ENCODE measurements at regions not wholly inside any gene's neighbourhood (a gene's known extent, or its start where the extent isn't known, plus 50 kb on each side); places are given as distances from the start of the nearest gene placed in this dataset.

DNA sequence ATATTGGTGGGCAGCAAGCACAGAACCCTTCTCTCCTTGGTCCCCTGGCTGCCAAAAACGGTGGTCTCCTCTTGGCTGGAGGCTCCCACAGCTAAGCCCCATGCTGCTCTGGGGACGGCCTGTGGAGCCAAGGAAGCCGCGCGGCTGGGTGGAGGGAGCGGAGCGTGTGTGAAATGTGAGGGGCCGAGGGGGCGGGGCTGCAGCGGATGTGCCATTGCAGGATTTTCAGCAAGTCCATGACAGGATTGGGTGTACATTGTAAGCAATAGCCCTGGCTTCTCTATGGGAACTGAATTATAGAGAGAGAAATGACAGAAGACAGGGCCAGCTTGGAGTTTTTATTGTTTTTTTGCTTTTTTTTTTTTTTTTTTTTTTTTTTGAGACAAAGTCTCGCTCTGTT, 336.5 kb downstream of the DIRAS2 start:
- DNase-seq (ENCODE audit: low read depth) = no peak

DNA sequence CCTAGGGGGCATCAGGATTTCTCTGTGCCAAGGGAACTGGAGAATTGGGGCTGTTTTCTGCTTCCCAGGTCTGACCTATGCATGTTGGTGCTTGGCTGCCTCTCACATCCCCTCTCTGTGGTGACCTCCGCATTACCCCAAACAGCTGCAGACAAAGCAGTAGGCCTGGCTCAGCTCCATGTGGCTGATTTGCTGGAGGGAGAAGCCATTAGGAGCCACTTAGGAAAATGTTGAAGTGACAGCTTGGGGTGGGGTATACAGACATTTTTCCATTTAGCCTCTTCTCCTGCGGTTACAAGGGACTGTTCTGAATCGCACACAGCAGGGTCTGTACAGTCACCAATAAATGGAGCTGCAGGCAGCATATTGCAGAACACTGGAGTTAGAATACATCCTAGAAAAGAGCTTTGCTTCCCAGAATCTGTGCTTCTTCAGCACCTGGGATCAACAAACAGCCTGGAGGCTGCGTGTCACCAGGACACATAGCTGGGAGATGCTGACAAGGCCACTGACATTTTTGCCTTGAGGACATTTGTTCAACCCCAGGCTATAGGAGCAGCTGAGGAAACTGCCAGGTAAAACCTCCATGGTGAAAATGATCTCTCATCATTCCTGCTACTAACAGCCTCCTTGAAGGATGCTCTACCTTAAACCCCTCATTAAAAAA, 335.3 kb downstream of the DIRAS2 start:
- DNase-seq (ENCODE audit: low read depth) = no peak

DNA sequence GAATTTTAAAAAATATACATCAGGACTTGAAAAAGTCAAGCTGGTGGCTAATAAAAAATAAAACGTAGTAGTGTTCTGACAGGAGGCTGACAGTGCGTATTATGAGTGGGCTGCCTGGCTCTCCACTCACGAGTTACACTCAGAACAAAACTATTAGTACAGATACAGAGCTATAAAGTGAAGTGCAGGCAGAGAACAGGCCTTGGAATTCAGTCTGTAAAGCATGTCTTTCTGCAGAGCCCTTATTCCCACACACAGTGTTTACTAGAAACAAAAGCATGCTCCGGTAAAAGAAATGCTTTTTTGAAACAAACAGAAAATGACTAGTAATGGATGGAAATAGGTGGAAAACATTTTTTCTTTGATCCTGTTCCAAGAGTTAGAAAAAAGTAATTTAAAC, 334.7 kb downstream of the DIRAS2 start:
- no peak for DNase-seq (ENCODE audit: low read depth)

DNA sequence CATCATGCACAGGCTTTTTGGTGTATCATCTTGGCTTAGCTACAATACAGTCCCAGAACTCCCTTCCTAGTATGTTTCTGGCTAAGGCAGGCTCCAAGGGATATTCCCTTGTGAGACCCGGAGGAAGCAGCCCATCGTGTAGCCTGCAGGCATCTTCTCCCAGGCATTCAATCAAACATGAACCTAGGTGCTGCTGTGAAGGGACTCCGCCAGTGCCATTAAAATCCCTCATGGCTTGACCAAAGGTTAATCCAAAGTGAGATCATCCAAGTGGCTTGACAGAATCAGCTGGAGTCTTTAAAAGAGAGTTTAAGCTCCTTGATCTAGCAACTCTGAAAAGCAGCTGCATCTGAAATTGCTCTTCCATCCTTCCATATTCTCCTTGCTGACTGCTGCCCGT, 333.9 kb downstream of the DIRAS2 start:
- no peak for DNase-seq (ENCODE audit: low read depth)

DNA sequence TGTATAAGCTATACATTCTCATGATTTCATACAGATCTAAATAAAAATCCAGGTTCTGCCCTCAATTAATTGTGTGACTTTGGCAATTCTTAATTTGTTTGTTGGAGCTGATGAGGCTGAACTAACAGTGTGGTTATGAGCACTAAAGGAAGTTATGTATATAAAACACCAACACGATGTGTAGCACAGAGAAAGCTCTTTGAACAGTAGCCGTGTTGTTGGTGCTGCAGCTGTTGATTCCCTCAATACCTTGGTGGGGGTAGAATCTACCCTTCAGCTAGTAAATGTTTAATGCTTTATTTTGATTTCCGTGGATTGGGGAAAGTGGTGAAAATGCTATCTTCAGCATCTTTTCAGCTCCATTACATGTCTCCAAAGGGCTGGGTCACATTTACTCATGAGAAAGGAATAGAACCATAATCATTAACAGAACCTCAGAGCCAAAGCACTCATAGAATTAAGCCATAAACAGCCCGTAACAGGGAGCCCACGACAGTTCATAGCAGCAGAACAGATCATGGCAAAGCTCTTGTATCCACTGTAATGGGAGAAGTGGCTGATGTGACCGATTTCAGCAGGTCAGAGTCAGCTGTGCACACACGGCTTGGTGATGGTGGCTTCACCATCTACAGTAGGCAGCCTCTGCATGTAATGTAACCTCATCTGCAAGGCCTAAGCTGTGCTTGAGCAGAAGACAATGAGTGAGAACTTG, 332.7 kb downstream of the DIRAS2 start:
- no peak for DNase-seq (ENCODE audit: low read depth)

DNA sequence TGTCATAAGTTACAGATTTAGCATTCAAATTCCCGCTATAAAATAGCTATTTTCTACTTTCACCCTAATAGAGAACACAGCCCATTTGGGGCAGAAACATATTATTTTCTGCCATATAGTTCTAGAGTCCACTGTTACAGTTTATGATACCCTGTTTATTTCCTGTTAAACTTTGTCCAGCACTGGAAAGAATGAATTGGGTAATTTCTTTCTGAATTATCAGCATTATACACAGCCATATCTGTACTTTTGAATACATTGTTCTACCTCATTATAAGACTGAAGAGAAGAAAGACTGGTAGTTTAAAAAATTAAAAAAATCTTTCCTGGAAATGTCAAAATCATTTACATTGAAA, 332.1 kb downstream of the DIRAS2 start:
- DNase-seq (ENCODE audit: low read depth) = no peak

DNA sequence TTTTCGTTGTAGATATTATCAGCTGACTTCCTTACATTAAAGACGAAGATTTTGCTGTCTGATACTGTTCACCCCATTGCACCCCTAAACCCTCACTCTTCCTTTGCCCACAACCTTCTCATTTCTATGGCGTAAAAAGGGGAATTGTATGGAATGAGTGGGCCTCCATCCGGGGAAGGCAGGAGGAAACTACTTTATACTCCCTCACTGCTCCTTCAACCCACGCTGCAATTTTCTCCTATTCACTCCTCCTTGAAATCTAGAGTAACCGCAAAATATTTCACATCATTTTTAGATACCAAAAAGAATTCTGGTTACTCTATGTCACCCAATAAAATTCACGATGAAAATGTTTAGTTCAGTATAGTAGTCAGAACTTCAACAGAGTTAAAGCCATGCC, 330.8 kb downstream of the DIRAS2 start:
- no peak for DNase-seq (ENCODE audit: low read depth)

DNA sequence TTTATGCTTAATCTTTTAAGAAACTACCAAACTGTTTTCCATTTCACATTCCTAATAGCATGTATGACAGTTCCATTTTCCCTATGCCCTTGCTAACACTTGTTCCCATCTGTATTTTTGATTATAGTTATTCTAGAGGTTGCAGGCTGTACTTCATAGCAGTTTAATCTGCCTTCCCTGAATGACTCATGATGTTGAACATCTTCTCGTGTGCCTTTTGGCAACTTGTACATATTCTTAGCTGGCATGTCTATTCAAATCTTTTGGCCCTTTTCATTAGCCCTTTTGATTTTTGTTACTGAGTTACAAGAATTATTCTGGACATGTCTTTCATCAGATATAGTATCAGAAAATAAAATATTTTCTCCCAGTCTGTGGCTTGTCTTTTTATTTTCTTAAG, 320.3 kb downstream of the DIRAS2 start:
- DNase-seq (ENCODE audit: low read depth) = no peak

DNA sequence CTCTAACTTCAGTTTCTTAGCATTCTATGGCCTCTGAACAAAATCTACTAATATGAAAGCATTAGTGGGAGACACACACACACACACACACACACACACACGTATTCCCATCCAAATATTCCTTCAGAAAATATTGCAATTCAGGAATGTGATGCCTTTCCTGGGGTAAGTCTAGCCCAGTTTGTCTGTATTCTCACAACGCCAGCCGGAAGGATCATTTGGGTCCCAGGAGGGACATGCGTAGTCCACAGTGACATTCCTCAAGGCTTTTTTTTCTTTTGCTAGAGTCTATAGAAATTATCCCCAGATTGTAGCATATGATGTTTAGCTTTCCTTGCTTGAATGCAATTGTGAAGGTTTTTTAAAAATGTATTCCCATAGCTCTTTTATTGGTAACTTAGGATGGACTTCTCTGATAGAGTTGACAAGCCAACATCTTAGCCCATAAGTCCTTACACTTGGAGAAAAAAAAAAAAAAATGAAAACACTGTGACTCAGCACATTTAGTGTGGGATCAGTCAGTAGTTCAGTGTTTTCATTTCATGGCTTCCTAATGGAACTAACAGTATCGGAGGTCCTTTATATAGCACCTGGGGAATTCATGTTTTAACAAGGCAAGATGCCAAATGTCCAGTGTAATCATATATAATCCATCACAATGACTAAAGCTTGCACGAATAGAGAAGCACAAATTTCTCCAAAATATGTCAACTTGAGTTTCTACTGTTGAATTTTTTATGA, 316.5 kb downstream of the DIRAS2 start:
- DNase-seq (ENCODE audit: low read depth) = no peak

DNA sequence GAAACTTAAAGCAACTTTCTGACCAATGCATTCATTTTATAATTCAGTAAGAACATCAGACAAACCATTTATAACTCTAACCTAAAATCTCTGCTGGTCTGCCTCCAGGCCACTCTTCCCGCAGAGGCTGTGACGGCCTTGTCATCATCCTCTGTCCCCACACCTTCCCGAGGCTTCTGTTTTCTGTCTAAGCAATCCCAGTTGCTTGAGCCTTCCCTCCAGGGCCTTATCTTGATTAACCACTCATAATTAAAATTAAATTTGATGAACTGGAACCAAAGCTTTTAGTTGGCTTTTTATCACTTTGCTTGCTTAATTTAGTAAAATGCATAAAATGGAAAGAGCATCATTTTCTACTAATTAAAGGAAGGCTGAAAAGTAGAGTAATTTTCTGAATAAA, 312.4 kb downstream of the DIRAS2 start:
- DNase-seq (ENCODE audit: low read depth) = no peak

DNA sequence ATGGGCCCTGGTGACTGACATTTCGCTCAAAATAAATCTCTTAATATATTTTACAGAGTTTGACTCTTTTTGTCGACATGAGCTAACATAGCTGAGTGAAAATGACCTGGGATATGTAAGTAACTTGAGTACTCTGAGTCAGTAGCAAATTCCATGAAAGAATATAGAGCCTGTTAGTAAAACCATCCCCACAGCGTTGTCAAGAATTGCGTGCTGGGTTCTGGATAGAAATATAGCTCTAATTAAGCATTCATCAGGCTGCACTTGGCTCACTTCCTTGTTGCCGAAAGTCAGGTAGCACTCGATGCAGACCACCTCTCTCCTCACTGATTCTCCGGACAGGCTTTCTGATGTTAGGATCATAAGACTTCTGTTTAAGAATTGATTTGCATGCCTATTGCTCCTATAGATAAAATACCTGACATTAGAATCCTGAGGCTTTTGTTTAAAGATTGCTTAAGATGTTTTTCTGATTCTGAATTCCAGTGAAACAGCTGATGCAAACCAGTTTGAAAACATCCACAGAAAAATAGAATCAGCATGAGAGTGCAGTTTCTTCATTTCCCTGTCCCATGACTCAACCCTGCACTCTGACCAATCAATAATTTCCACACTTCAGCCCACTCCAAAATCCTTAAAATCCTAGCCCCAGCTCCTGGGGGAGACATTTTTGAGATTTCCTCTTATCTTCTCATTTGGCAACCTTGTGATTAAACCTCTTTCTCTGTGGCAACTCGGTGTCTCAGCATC, 310.6 kb downstream of the DIRAS2 start:
- DNase-seq (ENCODE audit: low read depth) = no peak

DNA sequence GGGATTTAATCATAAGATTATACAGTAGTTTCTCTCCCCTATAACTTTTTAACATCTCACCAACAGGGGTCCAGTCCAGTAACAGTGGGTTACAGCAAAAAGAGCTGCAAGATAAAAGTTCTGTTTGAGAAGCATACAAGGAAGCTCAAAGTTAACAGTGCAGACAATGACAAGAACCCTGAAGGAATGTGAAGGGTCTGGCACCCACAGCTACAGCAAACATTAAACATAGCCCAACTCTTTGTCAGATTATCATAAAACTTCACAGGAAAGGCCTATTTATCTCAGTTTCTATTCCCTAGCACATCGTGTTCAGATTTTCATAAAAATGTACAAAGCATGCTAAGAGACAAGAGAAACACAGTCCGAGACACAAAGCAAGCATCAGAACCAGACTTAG, 309.4 kb downstream of the DIRAS2 start:
- no peak for DNase-seq (ENCODE audit: low read depth)

DNA sequence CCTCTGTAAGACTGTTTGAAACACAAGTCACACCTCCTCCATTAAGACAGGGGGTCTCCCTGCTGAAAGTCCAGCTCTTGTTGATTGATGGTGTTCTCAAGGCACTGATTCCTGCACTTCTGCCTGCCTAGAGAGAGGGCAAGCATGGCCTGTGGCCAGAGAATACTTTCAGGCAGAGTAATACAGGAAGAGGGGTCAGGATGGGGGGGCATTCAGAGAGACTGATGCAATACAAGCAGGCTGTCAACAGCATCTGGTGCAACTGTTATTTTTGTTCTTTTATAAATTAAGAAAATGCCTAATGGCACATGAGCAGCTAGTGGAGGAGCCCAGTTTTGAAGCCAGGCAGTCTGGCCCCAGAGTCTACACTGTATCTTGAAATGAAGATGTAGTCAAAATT, 302.2 kb downstream of the DIRAS2 start:
- no peak for DNase-seq (ENCODE audit: low read depth)

DNA sequence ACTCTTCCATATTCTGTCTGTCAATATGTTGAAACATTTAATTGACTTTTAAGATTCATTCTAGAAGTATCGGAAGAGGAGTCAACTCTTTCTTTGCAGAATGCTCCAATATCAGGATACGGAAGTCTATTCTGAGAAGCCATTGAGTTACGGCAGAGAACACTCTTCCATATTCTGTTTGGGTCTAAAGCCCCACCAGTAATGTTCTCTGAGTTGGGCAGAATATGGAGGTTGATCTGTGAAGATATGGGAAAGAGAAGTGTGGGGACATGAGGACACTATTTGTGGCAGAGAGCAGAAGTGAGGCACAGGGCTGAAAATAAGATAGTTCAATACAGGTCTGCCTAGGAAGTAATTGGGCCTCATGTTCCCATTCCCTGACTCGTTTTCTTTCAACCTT, 300.0 kb downstream of the DIRAS2 start:
- no peak for DNase-seq (ENCODE audit: low read depth)

DNA sequence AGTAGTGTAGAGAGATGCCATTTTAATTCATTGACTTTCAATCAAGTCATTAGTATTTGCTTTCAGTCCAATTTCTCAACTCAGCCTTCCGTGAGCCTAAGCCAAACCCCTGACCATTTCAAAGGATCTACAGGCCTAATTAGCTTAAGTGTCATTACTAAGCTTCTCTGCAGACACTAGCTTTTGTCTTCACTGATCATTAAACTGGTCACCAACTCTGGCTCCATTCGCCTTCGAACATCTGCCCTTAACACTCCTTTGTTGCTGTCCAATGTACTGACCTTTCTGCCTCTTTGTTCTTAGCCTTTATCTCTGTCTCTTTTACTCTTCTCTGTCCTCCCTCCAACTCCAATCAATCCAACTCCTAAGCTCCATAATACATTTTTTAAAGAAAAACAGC, 299.3 kb downstream of the DIRAS2 start:
- no peak for DNase-seq (ENCODE audit: low read depth)

DNA sequence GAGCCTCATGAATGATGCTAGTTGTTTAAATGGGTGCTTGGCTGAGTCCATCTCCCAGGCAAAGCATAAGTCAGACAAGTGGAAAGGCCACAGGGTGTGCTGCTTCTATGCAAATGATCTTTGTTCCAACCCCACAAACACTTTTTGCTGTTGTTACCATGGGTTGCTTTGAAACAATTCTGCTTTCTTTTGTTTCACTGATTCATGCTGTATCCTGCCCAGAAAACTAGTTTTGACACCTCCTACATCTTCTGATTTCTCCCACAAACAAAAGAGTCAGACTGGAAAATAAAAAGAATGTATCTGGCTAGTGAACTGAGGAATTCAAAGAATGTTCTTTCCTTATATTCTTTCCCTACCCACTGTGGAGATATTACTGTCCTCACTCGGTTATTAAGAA, 298.6 kb downstream of the DIRAS2 start:
- no peak for DNase-seq (ENCODE audit: low read depth)

DNA sequence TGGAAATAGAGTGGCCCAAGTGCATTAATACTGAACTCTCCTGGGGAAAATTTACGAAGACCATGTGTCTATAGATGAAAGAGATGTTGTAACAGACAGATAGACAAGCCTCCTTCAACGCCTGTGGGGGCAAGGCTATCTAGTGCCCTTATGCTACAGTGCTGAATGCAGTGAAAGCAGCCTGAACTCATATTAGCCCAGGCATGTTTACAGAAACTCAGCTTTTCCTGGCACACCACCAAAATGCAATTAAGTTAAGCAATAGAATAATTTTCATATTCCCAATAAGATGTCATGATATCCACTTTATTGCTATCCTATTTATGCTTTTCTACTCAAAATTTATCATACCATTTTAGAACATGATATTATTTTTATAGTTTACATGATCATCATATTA, 277.0 kb downstream of the DIRAS2 start:
- no peak for DNase-seq (ENCODE audit: low read depth)

DNA sequence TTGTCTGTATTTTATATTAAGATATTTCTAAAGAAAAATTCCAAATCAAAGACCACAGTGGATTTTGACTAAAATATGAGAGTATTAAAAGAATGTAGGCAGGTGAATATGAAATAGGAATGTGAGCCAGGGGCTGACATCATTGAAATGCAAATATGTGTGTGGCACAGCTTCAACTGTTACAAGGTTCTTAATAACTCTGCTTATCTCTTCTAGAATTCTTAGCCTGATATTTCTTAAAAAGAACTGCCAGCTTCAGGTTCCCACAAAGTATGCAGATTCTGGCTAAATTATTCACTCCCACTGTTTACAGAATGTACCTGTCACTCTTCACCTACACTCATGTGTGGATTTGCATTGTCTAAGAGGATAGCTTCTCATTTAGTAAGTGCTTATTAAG, 274.4 kb downstream of the DIRAS2 start:
- DNase-seq (ENCODE audit: low read depth) = no peak

DNA sequence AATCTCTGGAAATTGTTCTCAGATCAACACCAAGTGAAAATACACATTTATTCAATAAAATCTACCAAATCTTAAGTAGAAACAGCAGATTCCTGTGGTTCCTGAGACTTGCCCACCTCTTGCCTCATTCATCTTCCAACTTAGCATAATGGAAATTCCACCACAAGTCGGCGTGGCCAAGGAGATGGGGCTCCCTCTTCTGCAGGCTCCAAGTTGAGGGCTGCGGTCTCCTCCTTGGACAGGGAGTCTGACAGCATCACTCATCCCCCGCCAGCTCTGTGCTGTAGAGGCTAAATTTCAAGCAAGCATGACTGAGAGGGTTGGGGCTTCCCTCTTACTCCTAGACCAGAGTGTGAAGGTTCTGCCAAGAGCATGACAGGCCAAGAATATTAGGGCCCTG, 273.7 kb downstream of the DIRAS2 start:
- no peak for DNase-seq (ENCODE audit: low read depth)

DNA sequence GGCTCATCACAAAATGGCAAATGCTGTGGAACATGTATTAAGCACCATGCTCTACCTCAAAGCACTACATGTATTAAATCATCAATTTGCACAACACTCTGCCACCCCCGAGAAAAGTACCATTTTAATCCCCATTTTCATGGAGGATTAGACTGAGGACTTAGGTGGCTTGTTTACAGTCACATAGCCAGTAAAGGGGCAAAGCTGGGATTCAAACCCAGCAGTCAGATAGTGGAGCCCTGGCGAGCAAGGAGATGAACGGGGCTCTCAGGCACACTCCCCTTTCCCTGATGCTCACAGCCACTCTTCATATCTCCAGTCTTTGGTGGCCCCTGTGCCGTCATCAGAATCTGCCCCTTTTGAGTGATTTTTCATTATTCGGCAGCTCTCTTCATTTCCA, 262.9 kb downstream of the DIRAS2 start:
- DNase-seq (ENCODE audit: low read depth) = no peak

DNA sequence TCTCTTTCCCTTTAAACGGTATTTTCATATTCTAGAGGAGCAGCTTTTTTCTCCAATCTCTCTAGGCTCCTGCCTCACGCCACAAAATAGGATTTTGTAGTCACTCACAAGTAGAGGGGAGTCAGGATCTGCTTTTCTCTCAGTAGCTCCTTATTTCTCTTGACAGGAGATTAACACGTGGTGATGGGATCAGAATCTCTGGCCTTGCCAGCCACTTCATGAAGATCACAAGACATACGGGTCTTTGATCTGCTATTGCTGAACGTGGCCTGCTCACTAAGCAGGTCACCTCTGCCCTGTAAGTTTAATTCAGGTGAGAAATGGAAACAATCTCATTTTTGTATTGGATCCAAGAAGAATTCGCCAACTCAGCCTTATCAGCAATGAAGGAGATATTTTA, 257.5 kb downstream of the DIRAS2 start:
- no peak for DNase-seq (ENCODE audit: low read depth)

DNA sequence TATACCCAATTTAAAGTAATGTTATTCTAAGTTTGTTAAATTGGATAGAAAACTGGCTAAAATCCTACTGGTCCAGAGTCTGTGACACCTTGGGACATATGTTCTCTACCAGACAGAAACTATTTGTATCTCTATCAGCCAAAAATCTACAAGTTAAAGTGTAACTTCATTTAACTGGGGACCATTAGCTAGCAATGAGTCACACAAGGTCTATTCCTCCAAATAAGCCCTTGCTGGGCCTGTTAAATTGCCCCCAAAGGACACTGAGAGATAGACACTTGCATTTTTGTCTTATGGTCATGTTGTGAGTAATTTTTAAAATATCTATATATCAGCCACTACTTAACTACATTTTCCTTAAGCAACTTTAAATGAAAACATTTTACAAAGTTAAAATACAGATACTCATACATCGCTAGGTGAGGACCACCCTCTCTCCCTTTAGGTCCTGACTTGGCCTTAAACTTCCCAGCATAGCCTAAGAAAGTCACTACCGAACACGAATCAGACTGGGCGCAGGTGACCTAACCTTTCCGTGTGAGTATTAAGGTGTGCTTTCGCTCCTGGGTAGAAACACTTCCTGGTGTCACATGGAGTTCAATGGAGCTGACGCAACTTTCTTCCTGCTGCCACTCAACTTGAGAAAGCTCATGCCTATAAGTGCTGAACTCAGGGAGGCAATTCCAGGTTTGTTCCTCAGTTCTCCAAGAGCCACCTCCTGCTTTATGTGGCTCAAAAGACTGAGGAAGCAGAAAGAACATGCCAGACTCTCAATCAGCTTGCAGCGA, 249.1 kb downstream of the DIRAS2 start:
- no peak for DNase-seq (ENCODE audit: low read depth)

All from T follicular helper cell (primary cell).